Stimulated activated CD8-positive, alpha-beta memory T cell treated with anti-CD3 and anti-CD28 coated beads, Interleukin-7, amount 100 ng/mL, for 24 hours (primary cell): ENCODE measurements at regions not wholly inside any gene's neighbourhood (a gene's known extent, or its start where the extent isn't known, plus 50 kb on each side); places are given as distances from the start of the nearest gene placed in this dataset.

Experiments used
- DNase-seq: peaks from one replicate; pipeline ENCODE4 v3.0.0-alpha.2; 2020; ENCODE audit warnings: low read depth

GRCh38 chr17:36728030-36728991 lies 126.9 kb downstream of the MRM1 start:
- no peak for DNase-seq

GRCh38 chr17:36730095-36730808 lies 128.9 kb downstream of the MRM1 start:
- no peak for DNase-seq

GRCh38 chr17:36730857-36731490 lies 129.6 kb downstream of the MRM1 start:
- no peak for DNase-seq

GRCh38 chr17:36731811-36732210 lies 130.4 kb downstream of the MRM1 start:
- DNase-seq, result no peak

GRCh38 chr17:36732351-36732750 lies 131.0 kb downstream of the MRM1 start:
- DNase-seq, result no peak

GRCh38 chr17:36736201-36737156 lies 135.1 kb downstream of the MRM1 start:
- no peak for DNase-seq

GRCh38 chr17:36739208-36739607 lies 137.8 kb downstream of the MRM1 start:
- no peak for DNase-seq

GRCh38 chr17:36740157-36740556 lies 138.8 kb downstream of the MRM1 start:
- DNase-seq, result no peak

- DNase-seq, result no peak
Measured at GRCh38 chr17:36741019-36741902, 139.9 kb downstream of the MRM1 start.

- no peak for DNase-seq
Measured at GRCh38 chr17:36742267-36743000, 141.1 kb downstream of the MRM1 start.

GRCh38 chr17:36743130-36743529 lies 141.7 kb downstream of the MRM1 start:
- DNase-seq, result no peak

GRCh38 chr17:36746381-36747053 lies 145.1 kb downstream of the MRM1 start:
- DNase-seq, result no peak

GRCh38 chr17:36747861-36748260 lies 146.5 kb downstream of the MRM1 start:
- no peak for DNase-seq

- no peak for DNase-seq
Measured at GRCh38 chr17:36748272-36748671, 146.9 kb downstream of the MRM1 start.

- no peak for DNase-seq
Measured at GRCh38 chr17:36749493-36749892, 148.1 kb downstream of the MRM1 start.

- no peak for DNase-seq
Measured at GRCh38 chr17:36750316-36750885, 149.0 kb downstream of the MRM1 start.

- DNase-seq, result no peak
Measured at GRCh38 chr17:36752096-36752888, 150.9 kb downstream of the MRM1 start.

- peak; percentile 15 for DNase-seq
Measured at GRCh38 chr17:36755586-36755985, 154.2 kb downstream of the MRM1 start.
